Endothelial cell of hepatic sinusoid (primary cell): ENCODE measurements at regions not wholly inside any gene's neighbourhood (a gene's known extent, or its start where the extent isn't known, plus 50 kb on each side); places are given as distances from the start of the nearest gene placed in this dataset.
"Not testable (repeated sequence)": the region's sequence is repeated elsewhere in the genome, so short reads cannot be mapped to it uniquely, and the experiment has no call there.

Experiments used
- in situ Hi-C: cut with HindIII; loops from 2 replicates; pipeline ENCODE4 v1.10.0; 2017; ENCODE audit warnings: low sequenced_read_pairs

GRCh38 chr5:111635151-111635902, 121.7 kb downstream of the NREP start:
- in situ Hi-C loops, result no loop called here

GRCh38 chr5:111631328-111631727, 119.0 kb upstream of the STARD4 start:
- in situ Hi-C loops, result no loop called here

- in situ Hi-C loops, result no loop called here
Measured at GRCh38 chr5:111628901-111629300, 116.6 kb upstream of the STARD4 start.

DNA sequence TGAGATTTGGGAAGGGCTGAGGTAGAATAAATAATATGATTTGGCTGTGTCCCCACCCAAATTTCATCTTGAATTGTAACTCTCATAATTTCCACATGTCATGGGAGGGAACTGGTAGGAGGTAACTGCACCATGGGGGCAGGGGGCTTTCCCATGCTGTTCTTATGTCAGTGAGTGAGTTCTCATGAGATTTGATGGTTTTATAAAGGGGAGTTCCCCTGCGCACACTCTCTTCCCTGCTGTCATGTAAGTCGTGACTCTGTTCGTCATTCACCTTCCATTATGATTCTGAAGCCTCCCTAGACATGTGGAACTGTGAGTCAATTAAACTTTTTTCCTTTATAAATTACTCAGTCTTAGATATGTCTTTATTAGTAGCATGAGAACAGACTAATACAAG, 115.5 kb upstream of the STARD4 start:
- in situ Hi-C loops, result no loop called here

GRCh38 chr5:111626473-111627148, 114.3 kb upstream of the STARD4 start:
- in situ Hi-C loops, result no loop called here

GRCh38 chr5:111618623-111619271, 106.4 kb upstream of the STARD4 start:
- in situ Hi-C loops, result no loop called here

GRCh38 chr5:111615054-111615453, 102.7 kb upstream of the STARD4 start:
- in situ Hi-C loops, result no loop called here

GRCh38 chr5:111612013-111612630, 99.8 kb upstream of the STARD4 start:
- in situ Hi-C loops, result not testable (repeated sequence)

DNA sequence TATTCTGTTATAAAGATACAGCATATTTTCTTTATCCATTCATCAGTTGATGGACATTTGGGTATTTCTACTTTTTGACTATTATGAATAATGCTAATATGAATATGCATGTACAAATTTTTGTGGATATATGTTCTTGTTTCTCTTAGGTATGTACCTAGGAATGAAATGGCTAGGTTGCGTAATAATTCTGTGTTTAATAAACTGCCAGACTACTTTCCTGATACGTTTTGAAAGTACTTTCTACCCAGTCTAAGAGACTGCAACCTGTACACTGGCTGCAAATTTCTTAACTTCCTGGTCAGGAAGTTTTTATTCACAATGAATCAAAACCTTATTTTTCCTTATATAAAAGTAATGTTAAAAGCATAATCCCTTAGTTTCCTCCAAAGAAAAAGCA, 93.9 kb upstream of the STARD4 start:
- in situ Hi-C loops, result no loop called here

DNA sequence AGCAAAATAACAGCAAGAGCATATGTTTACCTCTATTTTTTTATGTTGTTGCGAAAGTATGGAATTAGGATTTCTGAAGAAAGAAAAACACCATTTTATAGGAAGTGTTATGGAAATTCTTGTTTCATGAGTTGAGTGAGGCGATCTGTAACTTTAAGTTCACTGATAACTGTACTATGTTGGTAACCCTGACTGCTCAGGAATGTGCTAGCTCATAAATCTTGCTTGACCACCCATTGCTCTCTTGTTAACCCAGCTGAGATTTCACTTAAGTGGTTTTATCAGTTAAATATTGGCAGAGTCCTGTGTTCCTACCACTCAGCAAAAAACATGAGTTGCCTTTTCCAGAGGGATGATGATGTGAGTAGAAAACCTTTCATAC, 91.1 kb upstream of the STARD4 start:
- in situ Hi-C loops, result loop anchor here (5.0 kb wide), 1 partner anchor 61 kb away; no protein-coding TSS in a partner anchor

- in situ Hi-C loops, result loop anchor here (5.0 kb wide), 1 partner anchor 61 kb away; no protein-coding TSS in a partner anchor
Measured at GRCh38 chr5:111602817-111603445, 90.6 kb upstream of the STARD4 start.

DNA sequence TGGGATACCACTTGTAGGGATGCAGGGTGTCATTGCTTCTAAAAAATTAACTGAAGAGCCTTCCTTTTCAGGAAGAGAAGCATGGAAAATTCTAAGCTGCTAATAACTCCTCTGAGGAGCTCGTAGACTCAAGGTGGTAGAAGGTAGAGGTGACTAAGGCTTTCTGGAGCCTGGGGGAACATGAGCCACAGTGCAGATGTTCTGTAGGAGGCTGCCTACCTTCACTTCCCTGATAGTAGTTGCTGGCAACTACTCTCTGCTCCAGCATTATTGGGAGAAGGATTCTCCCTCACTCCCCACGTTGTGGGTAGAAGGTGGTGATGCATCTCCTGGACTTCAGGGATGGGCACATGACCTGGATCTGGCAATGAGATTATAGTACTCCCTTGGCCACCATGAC, 86.7 kb upstream of the STARD4 start:
- in situ Hi-C loops, result no loop called here

- in situ Hi-C loops, result no loop called here
Measured at GRCh38 chr5:111597491-111597890, 85.2 kb upstream of the STARD4 start.

DNA sequence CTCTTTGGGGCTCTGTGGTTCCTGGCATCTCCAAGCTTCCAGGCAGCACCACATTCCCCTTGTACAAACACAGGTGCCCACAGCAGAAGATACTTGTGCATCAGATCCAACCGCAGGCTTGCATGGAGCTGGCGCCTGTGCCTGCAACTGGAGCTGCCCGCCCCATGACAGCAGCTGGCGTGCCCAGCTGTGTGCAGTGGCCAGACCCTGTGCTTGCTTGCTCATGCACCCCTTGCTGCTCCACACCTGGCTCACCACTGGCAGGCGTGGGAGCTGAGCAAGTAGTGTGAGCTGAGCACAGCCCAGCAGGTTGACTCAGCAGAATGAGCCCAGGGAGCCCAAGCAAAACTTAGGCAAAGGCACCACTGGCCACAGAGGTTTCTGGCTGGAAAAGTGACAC, 84.4 kb upstream of the STARD4 start:
- in situ Hi-C loops, result no loop called here

- in situ Hi-C loops, result no loop called here
Measured at GRCh38 chr5:111595425-111595824, 83.1 kb upstream of the STARD4 start.

GRCh38 chr5:111589316-111589715, 77.0 kb upstream of the STARD4 start:
- in situ Hi-C loops, result no loop called here

DNA sequence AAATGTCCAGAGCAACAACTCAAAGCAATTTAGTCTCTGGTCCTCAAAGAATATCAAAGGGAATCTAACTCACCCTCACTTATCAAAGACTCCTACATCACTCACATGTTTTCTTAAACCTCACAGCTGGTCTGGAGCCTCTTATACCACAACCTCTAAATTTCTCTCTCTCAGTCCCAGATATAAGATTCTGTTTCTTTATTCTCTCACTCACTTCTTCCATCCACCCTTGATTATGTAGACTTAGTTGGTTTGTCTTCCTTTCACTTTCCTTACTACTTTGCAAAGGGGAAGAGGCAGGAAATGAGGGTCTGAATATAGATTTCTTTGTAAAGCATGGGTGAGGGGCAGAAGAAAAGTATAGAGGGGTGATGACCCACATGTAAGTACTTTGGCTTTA, 75.4 kb upstream of the STARD4 start:
- in situ Hi-C loops, result no loop called here

DNA sequence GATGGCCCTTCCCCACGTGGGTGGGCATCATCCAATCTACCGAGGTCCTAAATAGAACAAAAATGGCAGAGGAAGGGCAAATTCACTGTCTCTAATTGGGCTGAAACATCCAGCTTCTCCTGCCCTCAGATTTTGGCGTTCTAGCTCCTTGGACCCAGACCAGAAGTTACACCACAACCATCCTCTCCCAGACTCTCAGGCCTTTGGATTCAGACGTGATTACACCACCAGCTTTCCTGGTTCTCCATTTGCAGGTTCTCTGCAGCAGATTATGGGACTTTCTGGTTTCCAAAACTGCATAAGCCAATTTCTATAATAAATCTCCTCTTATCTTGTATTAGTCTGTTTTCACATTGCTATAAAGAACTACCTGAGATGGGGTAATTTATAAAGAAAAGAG, 73.6 kb upstream of the STARD4 start:
- in situ Hi-C loops, result no loop called here

DNA sequence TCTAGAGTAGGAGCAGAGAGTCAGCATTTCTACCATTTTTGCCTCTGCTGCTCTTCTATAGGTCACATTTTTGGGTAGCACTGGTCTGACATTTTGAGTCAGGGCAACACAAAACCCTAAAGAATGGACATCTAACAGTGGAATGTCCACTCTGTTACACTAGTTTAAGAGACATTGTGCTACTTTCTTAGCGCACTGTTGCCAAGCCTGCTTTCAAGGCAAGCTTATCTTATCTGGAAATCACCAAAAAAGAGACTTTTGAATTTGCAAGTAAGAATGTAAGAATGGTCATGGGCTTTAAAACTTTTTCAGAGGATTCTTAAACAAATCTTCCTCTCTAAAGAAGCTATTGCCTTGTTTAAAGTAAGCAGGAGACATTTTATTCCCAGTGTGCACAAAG, 73.0 kb upstream of the STARD4 start:
- in situ Hi-C loops, result no loop called here

GRCh38 chr5:111584651-111585050, 72.3 kb upstream of the STARD4 start:
- in situ Hi-C loops, result no loop called here

- in situ Hi-C loops, result no loop called here
Measured at GRCh38 chr5:111583758-111584203, 71.4 kb upstream of the STARD4 start.
